Left lobe of liver (tissue), 2 donors: ENCODE measurements at regions not wholly inside any gene's neighbourhood (a gene's known extent, or its start where the extent isn't known, plus 50 kb on each side); places are given as distances from the start of the nearest gene placed in this dataset.
"Not testable (repeated sequence)": the region's sequence is repeated elsewhere in the genome, so short reads cannot be mapped to it uniquely, and the experiment has no call there.

Experiments used
- ATAC-seq: fragments of 200-7000 bp; cut with Tn5 transposase; one replicate; pipeline ENCODE4 v1.9.1; 2020; ENCODE audit warnings: mild to moderate bottlenecking, moderate library complexity
- DNase-seq: peaks from one replicate; pipeline ENCODE4 v3.0.0-alpha.2; 2020; ENCODE audit warnings: low spot score
- donor health status: DM: no; HTN: no; CAD: no; lungs with moderate emphysema.
- donor health status: DM: no; HTN: yes; CAD: no.

DNA sequence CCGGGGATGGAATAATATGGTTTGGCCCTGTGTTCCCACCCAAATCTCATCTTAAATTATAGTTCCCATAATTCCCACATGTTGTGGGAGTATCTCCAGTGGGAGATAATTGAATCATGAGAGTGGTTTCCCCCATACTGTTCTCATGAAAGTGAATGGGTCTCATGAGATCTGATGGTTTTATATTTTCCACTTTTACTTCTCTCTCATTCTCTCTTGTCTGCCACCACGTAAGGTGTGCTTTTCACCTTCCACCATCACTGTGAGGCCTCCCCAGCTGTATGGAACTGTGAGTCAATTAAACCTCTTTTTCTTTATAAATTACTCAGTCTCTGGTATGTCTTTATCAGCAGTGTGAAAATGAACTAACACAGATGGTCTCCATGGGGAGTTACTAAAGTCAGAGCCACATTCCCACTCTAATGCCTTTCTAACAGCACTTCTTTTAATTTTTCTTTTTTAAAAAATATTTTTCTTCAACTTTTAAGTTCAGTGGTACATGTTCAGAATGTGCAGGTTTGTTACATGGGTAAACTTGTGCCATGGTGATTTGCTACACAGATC lies 306.6 kb downstream of the DTHD1 start:
- no peak for ATAC-seq
- no peak for DNase-seq

DNA sequence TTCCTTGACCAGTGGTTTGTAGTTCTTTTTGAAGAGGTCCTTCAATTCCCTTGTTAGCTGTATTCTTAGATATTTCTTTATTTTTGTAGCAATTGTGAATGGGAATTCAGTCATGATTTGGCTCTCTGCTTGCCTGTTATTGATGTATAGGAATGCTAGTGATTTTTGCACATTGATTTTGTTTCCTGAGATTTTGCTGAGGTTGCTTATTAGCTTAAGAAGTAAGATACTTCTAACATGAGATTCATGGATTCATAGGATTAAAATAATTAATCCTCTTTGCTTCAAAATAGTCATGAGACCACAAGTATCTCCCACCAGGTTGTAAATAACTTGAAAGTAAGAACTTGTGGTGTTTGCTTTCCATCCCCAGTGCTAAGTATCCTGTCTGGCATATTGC lies 308.9 kb downstream of the DTHD1 start:
- DNase-seq (no peak), ATAC-seq (no peak)

DNA sequence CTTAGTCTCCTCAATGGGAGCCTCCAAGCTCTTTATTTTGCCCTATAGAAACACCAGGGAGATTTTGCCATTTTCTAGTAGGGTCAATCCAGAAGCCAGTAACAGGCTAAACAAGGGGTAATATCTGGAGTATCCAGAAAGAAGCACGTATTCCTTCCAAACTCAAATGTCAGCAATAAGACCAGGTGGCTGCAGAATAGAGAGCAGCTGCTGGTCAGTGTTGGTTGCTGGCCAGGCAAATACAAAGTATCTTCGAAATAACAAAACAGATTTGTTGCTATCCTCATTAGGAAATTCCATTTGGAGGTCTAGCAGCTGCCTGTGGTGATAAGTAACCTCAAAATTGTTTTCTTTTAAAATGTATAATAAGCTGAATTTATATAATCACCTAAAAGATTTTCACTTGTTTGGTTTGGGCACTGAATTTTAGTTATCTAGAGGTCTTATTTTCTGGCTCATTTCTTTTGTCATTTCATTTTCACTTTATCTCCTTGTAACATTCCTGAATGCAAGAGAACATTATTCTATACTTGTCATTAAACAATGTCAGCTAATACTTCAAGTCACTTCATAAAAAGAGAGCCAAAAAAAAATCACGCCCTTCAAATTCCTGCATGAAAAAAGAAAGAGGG lies 320.6 kb downstream of the DTHD1 start:
- no peak for ATAC-seq
- DNase-seq = no peak

DNA sequence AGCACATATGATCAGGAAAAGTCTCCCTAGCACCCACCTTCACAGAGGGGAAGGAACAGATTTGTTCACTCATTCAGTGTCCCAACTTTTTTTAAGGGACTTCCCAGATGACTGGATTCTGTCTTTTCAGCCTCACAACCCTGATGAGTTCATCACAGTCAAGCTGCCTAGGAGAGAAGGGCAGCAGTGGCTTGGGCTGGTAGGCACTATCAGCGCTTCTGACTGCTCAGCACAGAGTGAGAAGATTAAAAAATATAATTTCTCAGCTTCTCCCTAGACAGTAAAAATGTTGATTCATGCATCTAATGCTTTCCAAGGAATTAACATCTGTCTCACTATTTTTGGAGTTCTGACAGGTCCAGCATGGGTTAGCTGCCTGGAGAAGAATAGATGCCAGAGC lies 328.2 kb downstream of the DTHD1 start:
- DNase-seq (no peak), ATAC-seq (no peak)

DNA sequence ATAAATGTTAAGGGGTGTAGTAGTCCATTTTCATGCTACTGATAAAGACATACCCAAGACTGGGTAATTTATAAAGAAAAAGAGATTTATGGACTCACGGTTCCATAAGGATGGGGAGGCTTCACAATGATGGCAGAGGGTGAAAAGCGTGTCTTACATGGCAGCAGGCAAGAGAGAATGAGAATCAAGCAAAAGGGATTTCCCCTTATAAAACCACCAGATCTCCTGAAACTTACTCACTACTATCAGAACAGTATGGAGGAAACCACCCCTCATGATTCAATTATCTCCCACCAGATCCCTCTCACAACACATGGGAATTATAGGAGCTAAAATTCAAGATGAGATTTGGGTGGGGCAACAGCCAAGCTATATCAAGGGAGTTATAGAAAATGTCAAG lies 329.2 kb downstream of the DTHD1 start:
- no peak for DNase-seq

DNA sequence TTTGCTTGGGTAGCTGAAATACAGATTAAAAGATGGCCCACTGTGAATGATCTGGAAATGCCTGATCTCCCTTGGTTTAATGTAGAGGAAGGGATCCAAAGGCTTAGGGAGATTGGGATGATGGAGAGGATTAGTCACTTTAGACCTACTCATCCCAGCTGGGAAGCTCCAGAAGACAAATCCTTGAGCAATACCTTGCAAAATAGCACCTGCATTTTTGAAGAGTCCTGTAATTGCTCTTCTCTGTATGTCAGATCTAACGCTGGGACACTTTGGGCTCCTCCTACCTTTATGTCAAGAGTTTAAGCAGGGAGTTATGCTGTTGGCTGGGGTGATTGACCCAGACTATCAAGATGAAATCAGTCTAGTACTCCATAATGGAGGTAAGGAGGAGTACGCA lies 331.7 kb downstream of the DTHD1 start:
- DNase-seq, ATAC-seq: not testable (repeated sequence)

More for the DNA sequence above, 329.2 kb downstream of the DTHD1 start:
- ATAC-seq = no peak

DNA sequence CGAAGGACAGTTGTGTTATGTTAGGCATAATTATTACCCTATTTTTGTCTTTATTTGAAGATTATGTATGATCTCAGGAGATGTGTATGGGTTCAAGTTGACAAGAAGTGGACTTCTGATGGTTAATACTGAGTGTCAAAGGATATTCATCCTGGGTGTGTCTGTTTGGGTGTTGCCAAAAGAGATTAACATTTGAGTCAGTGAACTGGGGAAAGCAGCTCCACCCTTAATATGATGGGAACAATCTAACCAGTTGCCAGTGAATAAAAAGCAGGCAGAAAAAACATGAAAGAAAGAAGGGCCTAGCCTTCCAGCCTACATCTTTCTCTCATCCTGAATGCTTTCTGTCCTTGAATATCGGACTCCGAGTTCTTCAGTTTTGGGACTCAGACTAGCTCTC lies 332.6 kb downstream of the DTHD1 start:
- DNase-seq (no peak), ATAC-seq (no peak)

DNA sequence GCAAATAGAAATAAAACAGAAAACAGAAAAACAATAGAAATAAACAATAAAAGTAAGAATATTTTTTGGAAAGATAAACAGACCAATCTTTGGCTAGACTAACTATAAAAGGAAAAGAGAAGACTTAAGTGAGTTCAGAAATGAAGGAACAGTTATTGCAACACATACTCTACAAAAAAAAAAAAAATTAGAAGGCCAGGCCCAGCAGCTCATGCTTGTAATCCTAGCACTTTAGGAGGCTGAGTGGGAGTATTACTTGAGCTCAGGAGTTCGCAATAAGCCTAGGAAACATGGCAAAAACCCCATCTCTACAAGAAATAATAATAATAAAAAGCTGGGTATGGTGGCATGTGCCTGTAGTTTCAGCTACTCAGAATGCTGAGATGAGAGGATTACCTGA lies 336.7 kb downstream of the DTHD1 start:
- ATAC-seq (no peak), DNase-seq (no peak)

DNA sequence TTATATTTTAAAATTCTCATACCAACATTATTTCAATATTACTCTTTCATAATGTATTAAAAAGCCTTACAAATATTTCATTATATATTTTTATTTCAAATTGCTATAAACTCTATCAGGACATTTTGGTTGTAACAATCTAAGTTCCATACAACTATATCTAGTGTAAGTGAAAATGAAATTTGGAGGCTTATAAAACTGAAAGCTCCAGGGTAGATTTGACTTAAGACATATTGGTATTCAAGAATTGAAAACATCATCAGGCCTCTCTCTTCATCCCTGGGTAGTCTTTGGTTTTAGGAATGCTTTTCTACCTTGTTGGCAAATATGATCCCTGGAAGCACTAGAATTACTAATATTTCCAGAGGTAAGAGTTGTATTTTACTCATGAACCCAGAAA lies 342.6 kb downstream of the DTHD1 start:
- no peak for DNase-seq

DNA sequence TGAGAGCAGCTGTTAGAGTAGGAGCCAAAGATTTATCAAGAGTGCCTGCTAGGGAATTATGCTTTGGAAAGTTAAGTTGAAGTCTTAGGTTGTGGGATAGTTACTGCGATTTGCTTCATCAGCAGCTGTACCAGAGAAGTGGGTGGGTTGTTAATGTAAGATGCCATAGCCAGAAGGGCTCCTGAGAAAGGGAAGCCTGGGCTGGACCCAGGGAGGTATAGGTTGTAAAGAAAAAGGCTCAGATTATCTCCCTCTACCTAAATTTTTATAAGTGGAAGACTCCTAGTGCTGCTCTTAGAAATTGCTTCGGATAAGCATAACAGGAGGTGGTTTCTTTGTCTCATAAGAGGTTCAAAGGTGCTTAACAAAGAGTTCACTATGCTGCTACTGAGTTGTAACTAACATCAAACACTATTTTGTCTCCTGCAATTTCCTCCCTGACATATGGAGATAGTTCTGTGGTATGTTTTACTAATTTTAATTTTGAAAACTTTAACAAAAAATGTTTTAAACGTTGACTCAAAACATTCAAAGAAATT lies 356.9 kb downstream of the DTHD1 start:
- ATAC-seq = no peak
- DNase-seq = no peak

More for the DNA sequence above, 342.6 kb downstream of the DTHD1 start:
- ATAC-seq = no peak

DNA sequence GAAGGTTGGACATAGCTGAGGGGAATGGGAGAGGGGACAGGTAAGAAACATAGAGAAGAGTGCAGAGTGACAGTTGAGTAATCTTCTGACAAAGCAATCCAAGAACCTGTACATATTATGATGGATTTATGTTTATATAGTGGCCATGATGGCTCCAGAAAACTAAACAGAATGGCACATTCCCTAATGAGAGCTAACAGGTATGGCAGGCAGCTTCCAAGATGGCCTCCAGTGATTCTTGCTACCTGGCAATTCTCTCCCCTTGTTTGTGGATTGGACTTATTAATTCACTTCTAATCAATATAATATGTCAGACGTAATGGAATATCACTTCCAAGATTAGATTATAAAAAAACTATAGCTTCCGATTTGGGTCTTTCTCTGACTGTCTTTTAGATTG lies 359.5 kb downstream of the DTHD1 start:
- DNase-seq (no peak), ATAC-seq (no peak)

DNA sequence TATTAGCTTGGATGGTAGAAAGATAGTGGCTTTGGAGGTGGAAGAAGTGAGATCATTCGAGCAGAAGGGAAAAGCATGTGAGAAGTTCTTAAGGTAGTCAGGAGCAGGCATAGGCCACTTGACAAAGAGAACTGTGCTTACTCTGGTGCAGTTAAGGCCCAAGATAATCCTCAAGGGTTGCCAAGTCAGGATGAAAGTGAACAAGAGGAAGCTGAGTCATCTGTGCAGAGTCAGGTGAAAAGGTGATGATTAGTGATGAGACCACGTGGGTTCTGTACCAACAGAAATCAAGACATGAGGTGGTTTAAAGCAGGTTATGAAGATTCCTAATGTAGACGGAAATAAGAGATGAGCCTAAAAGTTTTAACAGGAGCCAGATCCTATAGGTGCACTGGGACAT lies 369.8 kb downstream of the DTHD1 start:
- DNase-seq (no peak), ATAC-seq (no peak)

DNA sequence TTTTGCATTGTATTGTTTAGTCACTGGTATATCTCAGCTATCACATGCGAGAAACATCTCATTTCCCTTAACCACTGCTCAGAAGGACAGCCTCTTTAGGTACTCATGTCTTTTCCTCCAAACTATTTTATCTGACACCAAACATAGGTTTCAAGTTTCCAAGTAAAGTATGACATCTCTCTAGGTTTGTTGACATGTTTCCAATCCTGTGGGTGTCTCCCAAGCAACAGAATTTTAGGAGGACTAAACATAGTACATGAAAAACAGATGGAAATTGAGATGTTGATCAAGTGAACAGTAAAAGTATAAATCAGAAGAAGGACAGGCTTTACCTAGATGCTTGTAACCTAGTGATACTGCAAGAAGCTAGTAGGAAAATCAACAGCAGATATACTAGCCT lies 371.4 kb downstream of the DTHD1 start:
- ATAC-seq (no peak), DNase-seq (no peak)

DNA sequence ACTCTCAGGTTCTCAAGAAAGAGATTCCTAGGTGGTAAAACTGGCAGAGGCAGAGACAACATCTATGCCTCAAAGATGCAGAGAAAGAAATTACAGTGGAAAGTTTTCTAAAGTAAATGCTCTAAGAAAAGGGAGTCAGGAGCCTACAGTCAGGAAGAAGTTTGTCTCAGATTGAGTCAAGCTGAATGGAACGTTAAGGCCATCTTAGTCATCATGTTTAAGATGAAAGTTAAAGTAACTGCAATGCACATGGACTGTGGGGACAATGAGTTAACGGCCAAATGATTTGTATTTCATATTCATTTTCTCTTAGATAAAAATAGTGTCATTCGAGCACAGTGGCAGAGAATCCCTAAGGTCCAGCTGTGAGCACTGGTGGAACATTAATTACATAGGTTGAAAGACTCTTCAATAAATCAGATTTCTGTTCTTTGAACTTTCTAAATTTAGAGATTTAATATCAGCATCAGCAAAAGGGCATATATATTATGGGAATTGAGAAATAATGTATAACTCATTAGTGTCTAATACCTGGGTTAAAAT lies 384.6 kb downstream of the DTHD1 start:
- DNase-seq = no peak
- ATAC-seq = no peak

DNA sequence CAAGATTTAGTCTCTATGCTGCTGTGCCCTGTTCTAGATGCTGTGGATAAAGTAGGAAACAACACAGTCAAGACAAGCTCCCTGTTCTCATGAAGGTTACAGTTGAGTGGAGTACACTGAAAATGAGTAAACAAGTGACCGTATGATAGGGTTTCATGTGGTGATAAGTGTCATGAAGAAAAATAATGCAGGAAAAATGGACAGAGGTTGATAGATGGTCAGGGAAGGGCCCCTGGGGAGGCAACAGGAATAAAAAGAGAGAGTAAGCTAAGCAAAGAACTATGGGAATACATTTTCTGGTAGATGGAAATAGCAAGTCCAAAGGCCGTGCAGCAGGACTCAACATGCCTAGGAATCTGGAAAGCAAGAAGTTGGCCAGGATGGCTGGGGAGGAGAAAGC lies 394.0 kb downstream of the DTHD1 start:
- ATAC-seq (no peak), DNase-seq (no peak)

DNA sequence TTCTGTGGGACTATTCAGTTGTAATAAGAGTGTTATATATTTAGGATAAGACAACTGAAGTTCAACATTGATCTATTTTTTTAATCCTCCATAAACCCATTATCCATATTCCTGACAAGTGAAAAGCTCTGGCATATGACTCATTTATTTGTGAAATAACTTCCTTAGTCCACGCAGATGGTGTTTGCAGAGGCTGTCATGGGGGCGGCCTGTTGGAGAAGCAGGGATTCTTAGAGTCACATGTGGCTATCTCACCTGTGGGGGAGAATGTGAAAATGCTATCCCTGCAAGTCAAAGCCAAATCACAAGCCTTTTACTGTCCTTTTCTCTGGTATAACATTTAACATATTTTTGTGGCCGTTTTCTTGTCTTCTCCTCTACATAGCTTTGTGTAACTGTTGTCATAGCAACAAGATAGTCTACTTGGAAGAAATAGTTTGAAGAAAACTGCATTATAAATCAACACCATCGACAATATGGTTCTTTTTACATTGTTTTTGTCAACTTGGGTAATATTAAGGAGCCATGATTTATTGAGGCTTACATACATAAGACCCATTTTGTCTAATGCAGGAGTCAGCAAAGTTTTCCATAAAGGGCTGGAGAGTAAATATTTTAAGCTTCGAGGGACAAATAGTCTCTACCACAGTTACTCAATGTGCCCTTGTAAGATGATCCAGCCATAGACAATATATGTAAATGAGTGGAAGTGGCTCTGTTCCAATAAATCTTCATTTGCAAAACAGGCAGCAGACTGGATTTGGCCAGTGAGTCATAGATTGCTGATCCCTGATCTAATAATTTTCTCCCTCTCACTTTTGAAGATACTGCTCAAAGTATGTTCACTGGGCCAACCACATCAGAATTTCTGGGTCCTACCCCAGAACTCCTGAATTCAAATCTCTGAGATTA lies 395.0 kb downstream of the DTHD1 start:
- DNase-seq = no peak
- no peak for ATAC-seq

DNA sequence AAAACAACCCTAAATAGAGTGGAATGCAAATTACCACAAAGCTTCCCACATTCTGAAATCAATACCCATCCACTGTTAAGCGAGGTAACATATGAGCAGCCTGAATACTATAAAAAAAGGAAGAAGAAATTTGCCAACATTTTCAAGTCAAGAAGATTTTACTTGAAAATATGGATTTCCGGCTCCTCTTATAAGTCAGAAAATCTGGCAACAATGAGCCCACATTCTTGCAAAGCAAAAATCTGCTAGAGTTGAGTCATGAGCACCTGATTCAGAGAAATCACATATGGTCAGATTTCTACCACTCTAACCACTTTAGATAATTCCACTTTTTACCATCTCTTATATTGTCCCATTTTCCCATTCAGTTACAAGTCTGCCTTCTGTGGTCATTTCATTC lies 395.7 kb downstream of the DTHD1 start:
- ATAC-seq (no peak), DNase-seq (no peak)

DNA sequence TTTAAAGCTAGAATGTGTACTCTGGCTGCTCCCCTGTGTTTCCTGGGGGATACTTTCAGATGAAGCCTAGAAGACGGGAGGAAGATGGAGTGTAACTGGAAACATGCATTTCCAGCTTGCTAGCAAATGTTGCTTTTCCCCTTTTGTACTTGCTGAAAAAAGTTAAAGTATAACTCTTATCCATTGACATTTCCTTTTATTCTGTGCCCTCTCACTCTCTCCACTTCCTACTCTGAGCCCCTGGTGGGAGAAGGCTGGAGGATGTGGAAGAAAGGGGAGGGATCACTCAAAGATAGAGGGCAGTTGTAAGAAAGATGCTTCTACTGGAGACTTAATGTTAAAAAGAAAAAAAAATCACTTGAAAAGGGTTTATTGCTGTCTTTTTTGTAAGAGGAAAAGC lies 396.5 kb downstream of the DTHD1 start:
- ATAC-seq (no peak), DNase-seq (no peak)

DNA sequence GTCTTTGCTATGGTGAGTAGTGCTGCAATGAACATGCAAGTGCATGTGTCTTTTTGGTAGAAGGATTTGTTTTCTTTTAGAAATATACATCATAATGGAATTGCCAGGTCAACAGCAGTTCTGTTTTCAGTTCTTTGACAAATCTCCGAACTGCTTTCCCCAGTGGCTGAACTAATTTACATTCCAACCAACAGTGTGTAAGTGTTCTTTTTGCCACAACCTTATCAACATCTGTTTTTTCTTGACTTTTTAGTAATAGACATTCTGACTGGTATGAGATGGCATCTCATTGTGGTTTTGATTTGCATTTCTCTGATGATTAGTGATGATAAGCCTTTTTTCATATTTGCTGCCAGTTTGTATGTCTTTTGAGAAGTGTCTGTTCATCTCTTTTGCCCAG lies 406.3 kb downstream of the DTHD1 start:
- ATAC-seq (no peak), DNase-seq (no peak)

DNA sequence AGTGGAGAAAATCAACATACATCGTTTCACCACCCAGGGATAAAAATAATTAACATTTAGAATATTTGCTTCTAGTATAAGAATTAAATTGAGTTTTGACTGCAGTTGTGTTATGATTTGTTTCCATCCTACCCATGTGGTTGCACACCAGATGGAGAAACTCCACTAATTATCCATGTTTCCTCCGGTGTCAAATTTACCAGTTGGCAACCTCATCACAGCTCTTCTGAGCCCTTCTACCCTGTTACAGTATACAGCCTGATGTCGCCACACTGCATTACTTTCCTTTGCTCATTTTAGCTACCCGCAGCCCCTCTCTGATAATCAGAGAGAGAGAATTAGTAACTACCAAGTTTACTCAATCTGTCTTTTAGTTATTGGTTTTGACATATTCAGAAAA lies 411.2 kb downstream of the DTHD1 start:
- ATAC-seq (no peak), DNase-seq (no peak)

DNA sequence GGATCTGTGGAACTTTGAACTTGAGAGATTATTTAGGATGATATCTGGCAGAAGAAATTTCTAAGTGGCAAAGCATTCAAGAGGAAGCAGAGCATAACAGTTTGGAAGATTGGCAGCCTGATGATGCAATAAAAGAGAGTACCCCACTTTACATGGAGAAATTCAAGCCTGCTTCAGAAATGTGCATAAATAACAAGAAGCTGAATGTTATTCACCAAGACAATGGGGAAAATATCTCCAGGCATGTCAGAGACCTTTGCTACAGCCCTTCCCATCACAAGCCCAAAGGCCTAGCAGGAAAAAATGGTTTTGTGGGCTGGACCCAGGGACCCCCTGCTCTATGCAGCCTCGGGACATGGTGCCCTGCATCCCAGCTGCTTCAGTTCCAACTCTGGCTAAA lies 420.8 kb downstream of the DTHD1 start:
- DNase-seq (no peak), ATAC-seq (no peak)

DNA sequence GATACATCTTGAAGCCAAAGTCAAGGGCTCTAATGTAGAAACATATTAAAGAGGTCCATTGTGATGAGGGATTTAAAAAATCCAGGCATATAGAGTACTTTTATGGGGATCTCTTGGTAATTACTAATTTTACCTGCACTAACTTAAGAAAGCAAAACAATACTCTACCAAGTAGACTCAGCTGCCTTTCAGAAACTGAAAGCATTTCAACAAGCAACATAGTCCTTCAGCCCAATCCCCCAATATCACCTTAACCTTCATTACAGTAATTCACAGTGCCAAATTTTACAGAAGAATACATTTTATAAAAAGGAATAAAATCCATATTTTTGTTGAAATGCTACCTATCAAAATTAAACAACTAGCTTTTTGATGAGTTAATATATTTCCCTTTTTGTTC lies 422.9 kb downstream of the DTHD1 start:
- DNase-seq (no peak), ATAC-seq (no peak)
